ENCODE measurements at regions not wholly inside any gene's neighbourhood (a gene's known extent, or its start where the extent isn't known, plus 50 kb on each side); places are given as distances from the start of the nearest gene placed in this dataset.
"Not testable (repeated sequence)": the region's sequence is repeated elsewhere in the genome, so short reads cannot be mapped to it uniquely, and the experiment has no call there.

GRCh38 chr2:134035605-134036370 lies 218.1 kb upstream of the MGAT5 start (continued):
- TF ChIP-seq E4F1 (IDR thresholded peaks at IDR 0.05; ENCODE audit: borderline replicate concordance, partially characterized antibody) (no peak), POLR2AphosphoS2 (IDR thresholded peaks at IDR 0.05; ENCODE audit: low read depth, low read length) (no peak)

DNA sequence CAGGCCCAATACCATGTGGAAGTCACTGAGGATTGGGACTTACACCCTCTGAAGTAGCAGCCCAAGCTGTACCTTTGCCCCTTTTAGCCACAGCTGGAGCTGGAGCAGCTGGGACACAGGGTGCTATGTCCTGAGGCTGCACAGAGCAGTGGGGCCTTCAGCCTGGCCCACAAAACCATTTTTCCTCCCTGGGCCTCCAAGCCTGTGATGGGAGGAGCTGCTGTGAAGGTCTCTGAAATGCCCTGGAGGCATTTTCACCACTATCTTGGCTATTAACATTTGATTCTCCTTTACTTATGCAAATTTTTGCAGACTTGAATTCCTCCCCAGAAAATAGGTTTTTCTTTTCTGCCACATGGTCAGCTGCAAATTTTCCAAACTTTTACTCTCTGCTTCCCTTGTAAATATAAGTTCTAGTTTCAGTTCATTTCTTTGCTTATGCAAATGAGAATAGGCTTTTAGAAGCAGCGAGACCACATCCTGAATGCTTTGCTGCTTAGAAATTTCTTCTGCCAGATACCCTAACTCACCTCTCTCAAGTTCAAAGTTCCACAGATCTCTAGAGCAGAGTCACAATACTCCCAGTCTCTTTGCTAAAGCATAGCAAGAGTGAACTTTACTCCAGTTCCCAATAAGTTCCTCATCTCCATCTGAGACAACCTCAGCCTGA lies 213.8 kb upstream of the MGAT5 start:
- FAIRE-seq (no peak), DNase-seq (ENCODE audit: low read depth, low spot score) (peak; percentile 31), ATAC-seq (peak; percentile 40)
- BruUV-seq (replicated peaks), result no TSS peak
- ChIA-PET RAD21 (ENCODE audit: unreplicated experiment) (no interaction called here), POLR2A (no interaction called here), SMC1A (ENCODE audit: uncharacterized antibody, unreplicated experiment) (no interaction called here), CTCF (no interaction called here)
- Histone ChIP-seq H4K20me1 (ENCODE audit: control insufficient read depth, insufficient read depth) (no peaks in the 10 kb centered on the region), H3K27ac (ENCODE audit: control insufficient read depth, insufficient read depth) (peak overlapping the region; percentile 63), H3K4me2 (ENCODE audit: control insufficient read depth, insufficient read depth) (peak overlapping the region; percentile 31; the same call in 1 of the 2 replicates), H3K79me2 (ENCODE audit: control insufficient read depth, insufficient read depth, low read length) (no peaks in the 10 kb centered on the region), H3K4me1 (ENCODE audit: control insufficient read depth, insufficient read depth, low read length) (peaks cover 28% of the 10 kb centered on the region), H3K27me3 (replicated peaks in 1 of 2; ENCODE audit: control insufficient read depth in 2 of 2, insufficient read depth in 2 of 2, low read length in 1 of 2) (no peaks in the 10 kb centered on the region), H3K4me3 (peak overlapping the region; percentile 3; the same call in 1 of the 2 replicates), H2AFZ (ENCODE audit: control insufficient read depth, low read depth, low read length) (0 out of 2 replicates have a peak overlapping the region, but pooled peaks have one; percentile 21), H3K36me3 (ENCODE audit: control insufficient read depth in 2 of 2, insufficient read depth in 2 of 2, low read length in 1 of 2) (no peaks in the 10 kb centered on the region), H3K9me3 (replicated peaks; ENCODE audit: control insufficient read depth, insufficient read depth, low read length) (peaks cover 10% of the 10 kb centered on the region; the same call in 2 of the 3 replicates), H3K9ac (ENCODE audit: control insufficient read depth, insufficient read depth, low read length) (no peak overlapping the region)
- WGBS (ENCODE audit: insufficient coverage, insufficient replicate concordance, low lambda C conversion rate, missing lambda C conversion rate), result 0% methylated on average over 1 of the region's 1 CpG
- TF ChIP-seq IKZF2 (IDR thresholded peaks at IDR 0.05) (peak in 1 of 2 experiments; percentile 39; a peak in 1 of 4 replicates), EED (IDR thresholded peaks at IDR 0.05; ENCODE audit: low read depth) (0 out of 2 replicates have a peak, but pooled peaks have one; percentile 20), IKZF1 (conservative IDR thresholded peaks at IDR 0.05) (peak; percentile 16; the same call in 1 of the 2 replicates), MEF2B (IDR thresholded peaks at IDR 0.05; ENCODE audit: partially characterized antibody, poor library complexity, severe bottlenecking) (no peak), SPI1 (IDR thresholded peaks at IDR 0.05; ENCODE audit: borderline replicate concordance, insufficient read depth, low read depth, low read length) (0 out of 2 replicates have a peak, but pooled peaks have one; percentile 15), RUNX3 (IDR thresholded peaks at IDR 0.05; ENCODE audit: low read length) (peak; percentile 37; the same call in 1 of the 2 replicates)
- intact Hi-C loops (cut with micrococcal nuclease; ENCODE audit: unreplicated experiment) (no loop called here), in situ Hi-C loops (cut with MboI) (no loop called here)

DNA sequence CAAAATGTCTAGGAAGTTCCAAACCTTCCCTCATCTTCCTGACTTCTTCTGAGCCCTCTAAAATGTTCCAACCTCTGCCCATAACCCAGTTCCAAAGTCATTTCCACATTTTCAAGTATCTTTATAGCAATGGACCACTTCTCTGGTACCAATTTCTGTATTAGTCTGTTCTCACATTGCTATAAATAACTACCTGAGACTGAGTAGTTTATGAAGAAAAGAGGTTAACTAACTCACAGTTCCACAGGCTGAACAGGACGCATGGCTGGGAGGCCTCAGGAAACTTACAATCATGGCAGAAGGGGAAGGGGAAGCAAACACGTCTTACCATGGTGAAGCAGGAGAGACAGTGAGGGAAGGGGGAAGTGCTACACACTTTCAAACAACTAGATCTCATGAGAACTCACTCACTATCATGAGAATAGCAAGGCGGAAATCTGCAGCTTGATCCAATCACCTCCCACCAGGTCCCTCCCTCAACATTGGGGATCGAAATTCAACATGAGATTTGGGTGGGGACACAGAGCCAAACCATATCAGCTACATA lies 213.2 kb upstream of the MGAT5 start:
- H3K79me2 ChIP-seq (ENCODE audit: control insufficient read depth, insufficient read depth, low read length); POLR2A ChIA-PET; H3K27me3 ChIP-seq (replicated peaks in 1 of 2; ENCODE audit: control insufficient read depth in 2 of 2, insufficient read depth in 2 of 2, low read length in 1 of 2); CTCF ChIA-PET; in situ Hi-C loops (cut with MboI); FAIRE-seq; ATAC-seq; H3K36me3 ChIP-seq (ENCODE audit: control insufficient read depth in 2 of 2, insufficient read depth in 2 of 2, low read length in 1 of 2); RAD21 ChIA-PET (ENCODE audit: unreplicated experiment); H4K20me1 ChIP-seq (ENCODE audit: control insufficient read depth, insufficient read depth); intact Hi-C loops (cut with micrococcal nuclease; ENCODE audit: unreplicated experiment); H3K9ac ChIP-seq (ENCODE audit: control insufficient read depth, insufficient read depth, low read length); BruUV-seq (replicated peaks); SMC1A ChIA-PET (ENCODE audit: uncharacterized antibody, unreplicated experiment); H3K9me3 ChIP-seq (replicated peaks; ENCODE audit: control insufficient read depth, insufficient read depth, low read length); DNase-seq (ENCODE audit: low read depth, low spot score): not testable (repeated sequence)
- peak overlapping the region; percentile 63 for H3K27ac ChIP-seq (ENCODE audit: control insufficient read depth, insufficient read depth)
- H3K4me1 ChIP-seq (ENCODE audit: control insufficient read depth, insufficient read depth, low read length), result peaks cover 28% of the 10 kb centered on the region
- H2AFZ ChIP-seq (ENCODE audit: control insufficient read depth, low read depth, low read length), result 0 out of 2 replicates have a peak overlapping the region, but pooled peaks have one; percentile 21
- H3K4me2 ChIP-seq (ENCODE audit: control insufficient read depth, insufficient read depth), result peak overlapping the region; percentile 31; the same call in 1 of the 2 replicates
- H3K4me3 ChIP-seq, result 0 out of 2 replicates have a peak overlapping the region, but pooled peaks have one; percentile 3
- WGBS (ENCODE audit: insufficient coverage, insufficient replicate concordance, low lambda C conversion rate, missing lambda C conversion rate), result 50% methylated on average over 4 of the region's 4 CpGs

Data from GM12878 (cell line).